ENCODE measurements at regions not wholly inside any gene's neighbourhood (a gene's known extent, or its start where the extent isn't known, plus 50 kb on each side); places are given as distances from the start of the nearest gene placed in this dataset.

DNA sequence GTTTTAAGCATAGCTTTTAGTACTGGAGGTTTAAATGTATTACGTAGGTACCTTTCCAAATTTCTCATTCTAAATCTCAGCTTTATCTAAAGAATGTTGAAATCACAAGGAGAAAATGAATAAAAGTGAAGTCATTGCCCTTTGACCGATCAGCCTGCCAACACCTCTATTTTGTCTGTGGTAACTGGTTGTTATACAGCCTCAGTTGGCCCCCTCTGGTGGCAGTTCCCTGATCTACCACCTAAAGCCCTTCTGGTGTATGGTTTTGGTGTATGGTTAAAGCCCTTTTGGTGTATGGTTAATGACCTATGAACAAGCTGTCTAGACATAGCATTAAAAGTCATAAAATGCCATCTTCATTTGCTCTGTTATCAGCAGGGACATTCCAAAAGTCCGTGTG, 378.2 kb upstream of the AZI2 start:
- DNase-seq (ENCODE audit: low read depth in 4 of 4, low spot score in 1 of 4): peak in 1 of 4 experiments; percentile 0

DNA sequence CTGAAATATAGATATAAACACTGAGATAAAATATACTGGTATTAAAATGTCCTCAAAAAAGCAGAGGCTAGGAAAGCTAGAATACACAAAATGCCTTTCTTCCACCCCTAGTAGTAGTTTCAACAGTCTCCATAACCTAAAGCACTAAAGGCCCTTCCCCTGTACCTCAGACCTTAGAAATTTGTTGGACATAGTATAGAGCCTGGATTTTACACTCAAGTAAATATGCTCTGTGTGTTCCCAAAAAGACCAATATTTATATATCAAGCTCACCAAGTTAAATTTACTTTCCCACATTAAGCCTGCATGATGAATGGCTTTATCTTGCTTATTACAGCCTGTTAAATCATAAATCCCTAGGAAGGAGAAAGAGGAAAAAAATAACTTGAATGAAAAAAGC, 378.7 kb upstream of the AZI2 start:
- DNase-seq (ENCODE audit: low read depth in 4 of 4, low spot score in 1 of 4): no peak

- no peak for DNase-seq (ENCODE audit: low read depth in 4 of 4, low spot score in 1 of 4)
These were observed 389.8 kb upstream of the AZI2 start for GRCh38 chr3:28738425-28738824.

- no peak for DNase-seq (ENCODE audit: low read depth in 4 of 4, low spot score in 1 of 4)
These were observed 391.0 kb upstream of the AZI2 start for GRCh38 chr3:28739647-28740046.

- DNase-seq (ENCODE audit: low read depth in 4 of 4, low spot score in 1 of 4): no peak
These were observed 394.6 kb upstream of the AZI2 start for GRCh38 chr3:28743271-28743670.

DNA sequence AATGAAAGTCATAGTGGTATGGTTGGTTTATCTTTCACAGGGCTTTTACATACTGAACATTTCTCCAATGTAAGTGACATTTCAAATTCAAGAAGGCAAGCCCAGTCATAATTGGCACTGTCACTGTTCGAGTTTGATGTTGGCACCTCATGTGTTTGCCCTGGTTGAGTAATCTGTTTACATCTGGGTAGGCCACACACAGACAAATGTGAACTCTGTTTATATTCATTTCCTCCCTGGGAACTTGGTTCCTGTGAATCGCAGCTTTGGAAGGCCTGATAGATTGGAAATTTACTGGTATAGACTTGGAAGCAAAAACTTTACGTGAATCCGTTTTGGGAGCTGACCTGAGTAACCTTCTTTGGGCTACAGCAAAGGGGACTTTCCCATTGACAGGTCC, 395.2 kb upstream of the AZI2 start:
- DNase-seq (ENCODE audit: low read depth in 4 of 4, low spot score in 1 of 4): no peak

GRCh38 chr3:28745436-28745835, 396.8 kb upstream of the AZI2 start:
- no peak for DNase-seq (ENCODE audit: low read depth in 4 of 4, low spot score in 1 of 4)

DNA sequence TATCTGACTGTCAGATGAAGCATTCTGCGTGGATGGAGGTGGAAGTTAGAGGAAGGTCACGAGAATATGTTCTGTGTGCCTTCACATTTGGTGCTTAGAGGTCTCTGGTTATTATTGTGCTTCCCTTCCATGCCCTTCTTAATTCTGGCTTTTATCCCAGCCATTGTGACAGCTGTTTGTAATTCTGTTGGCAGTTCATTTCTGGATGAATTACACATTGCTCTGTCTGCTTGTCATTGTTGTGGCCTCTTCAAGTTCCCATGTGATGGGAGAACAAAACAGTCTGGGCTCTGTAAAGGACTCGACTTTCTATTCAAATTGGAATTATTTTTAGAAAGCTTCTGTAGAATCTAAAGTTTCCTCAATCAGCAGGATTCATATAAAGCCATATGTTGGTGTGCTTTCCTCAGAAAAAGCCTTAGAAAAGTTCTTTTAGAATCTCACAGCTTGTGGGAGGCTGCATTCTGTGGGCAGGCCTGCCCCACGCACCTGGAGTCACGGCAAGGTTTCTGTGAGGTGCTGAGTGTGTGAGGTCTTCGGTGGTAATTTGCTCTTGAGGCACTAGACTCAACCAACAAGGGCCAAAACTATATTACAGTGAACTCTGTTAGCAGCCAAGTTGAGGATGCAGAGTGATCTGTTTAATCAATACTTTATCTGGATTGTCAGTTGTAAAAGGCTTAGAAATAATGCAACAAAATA, 397.4 kb upstream of the AZI2 start:
- no peak for DNase-seq (ENCODE audit: low read depth in 4 of 4, low spot score in 1 of 4)

GRCh38 chr3:28746990-28747389, 398.4 kb upstream of the AZI2 start:
- DNase-seq (ENCODE audit: low read depth in 4 of 4, low spot score in 1 of 4): no peak

DNA sequence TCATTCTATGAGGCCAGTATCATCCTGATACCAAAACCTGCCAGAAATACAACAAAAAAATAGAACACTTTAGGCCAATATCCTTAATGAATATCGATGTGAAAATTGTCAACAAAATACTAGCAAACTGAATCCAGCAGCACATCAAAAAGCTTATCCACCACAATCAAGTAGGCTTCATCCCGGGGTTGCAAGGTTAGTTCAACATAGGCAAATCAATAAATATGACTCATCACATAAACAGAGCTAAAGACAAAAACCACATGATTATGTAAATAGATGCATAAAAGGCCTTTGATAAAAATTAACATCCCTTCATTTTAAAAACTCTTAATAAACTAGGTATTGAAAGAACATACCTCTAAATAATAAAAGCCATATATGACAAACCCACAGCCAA, 403.2 kb upstream of the AZI2 start:
- DNase-seq (ENCODE audit: low read depth in 4 of 4, low spot score in 1 of 4): no peak

- DNase-seq (ENCODE audit: low read depth in 4 of 4, low spot score in 1 of 4): no peak
These were observed 403.7 kb upstream of the AZI2 start for GRCh38 chr3:28752290-28752689.

DNA sequence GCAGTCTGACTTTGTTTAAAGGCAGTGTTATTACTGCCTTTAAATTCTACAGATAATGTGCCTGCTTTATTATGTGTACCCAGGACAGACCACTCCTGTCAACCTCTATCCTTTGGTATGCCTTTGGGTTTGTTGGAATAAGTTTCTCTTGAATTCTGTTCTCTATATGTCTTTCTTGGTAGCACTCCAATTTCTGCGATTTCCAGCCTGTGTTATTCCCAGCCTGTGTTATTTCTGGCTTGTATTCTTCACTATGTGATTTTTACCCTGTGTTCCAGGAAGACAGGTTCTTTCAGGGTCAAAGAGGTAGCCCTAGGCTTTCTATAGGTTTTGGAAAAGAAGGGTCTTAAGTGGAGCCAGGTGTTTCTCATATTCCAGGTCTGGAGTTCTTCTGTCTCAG, 407.4 kb upstream of the AZI2 start:
- no peak for DNase-seq (ENCODE audit: low read depth in 4 of 4, low spot score in 1 of 4)

GRCh38 chr3:28758115-28758514, 409.5 kb upstream of the AZI2 start:
- no peak for DNase-seq (ENCODE audit: low read depth in 4 of 4, low spot score in 1 of 4)

GRCh38 chr3:28761375-28761774, 412.8 kb upstream of the AZI2 start:
- DNase-seq (ENCODE audit: low read depth in 4 of 4, low spot score in 1 of 4): no peak

- DNase-seq (ENCODE audit: low read depth in 4 of 4, low spot score in 1 of 4): no peak
These were observed 416.6 kb upstream of the AZI2 start for GRCh38 chr3:28765194-28765593.

GRCh38 chr3:28768439-28768838, 419.8 kb upstream of the AZI2 start:
- no peak for DNase-seq (ENCODE audit: low read depth in 4 of 4, low spot score in 1 of 4)

- DNase-seq (ENCODE audit: low read depth in 4 of 4, low spot score in 1 of 4): no peak
These were observed 429.3 kb upstream of the AZI2 start for GRCh38 chr3:28777806-28778475.

DNA sequence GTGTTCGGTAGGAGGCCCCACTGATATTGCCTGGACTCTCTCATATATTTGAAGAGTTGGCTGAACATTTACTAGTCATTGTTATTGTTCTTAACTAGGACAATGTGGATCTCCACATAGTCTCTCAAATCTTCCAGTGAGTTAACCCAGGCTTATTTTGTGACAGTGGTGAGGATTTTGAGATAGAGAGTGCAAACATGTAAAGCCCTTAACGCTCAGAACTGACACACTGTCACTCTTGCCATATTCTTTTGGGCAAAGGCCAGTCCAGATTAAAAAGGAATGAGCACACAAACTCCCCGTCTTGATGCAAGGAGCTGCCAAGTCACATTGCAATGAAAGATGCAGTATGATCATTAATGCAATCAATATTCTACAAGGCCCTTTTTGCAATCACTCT, 431.9 kb upstream of the AZI2 start:
- no peak for DNase-seq (ENCODE audit: low read depth in 4 of 4, low spot score in 1 of 4)

DNA sequence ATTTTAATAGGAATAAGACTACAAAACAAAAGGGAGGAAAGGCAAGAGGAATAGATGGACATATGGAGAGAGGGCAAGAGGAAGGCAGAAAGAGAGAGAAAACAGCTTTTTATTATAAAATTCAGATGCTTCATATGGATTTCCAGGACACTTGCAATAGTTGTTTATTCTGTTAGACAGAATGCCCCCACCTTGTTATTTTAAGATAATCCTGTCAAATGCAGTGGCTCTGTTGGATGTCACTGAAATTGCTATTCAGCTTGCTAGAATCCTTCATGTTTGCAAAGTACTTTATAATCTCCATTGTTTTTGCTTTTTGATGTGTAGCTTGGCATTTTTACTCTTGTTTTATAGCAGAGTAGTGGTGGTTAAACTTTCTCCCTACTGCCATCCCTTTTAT, 432.4 kb upstream of the AZI2 start:
- no peak for DNase-seq (ENCODE audit: low read depth in 4 of 4, low spot score in 1 of 4)

DNA sequence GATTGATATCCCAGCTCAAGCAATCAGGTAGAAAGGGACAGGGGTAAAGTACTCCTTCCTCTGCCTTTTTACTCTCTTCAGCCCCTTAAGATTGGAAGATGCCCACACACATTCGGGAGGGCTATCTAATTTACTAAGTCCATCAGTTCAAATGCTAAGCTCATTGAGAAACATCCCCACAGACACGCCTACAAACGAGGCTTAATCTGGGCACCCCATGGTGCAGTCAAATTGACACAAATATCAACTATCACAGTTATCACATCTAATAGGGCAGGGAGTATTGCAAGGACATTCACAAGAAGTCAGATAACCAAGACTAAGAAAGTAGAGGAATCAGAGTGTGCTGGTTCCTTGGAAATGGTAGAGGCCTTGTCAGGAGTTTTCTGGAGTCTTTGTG, 437.8 kb upstream of the AZI2 start:
- no peak for DNase-seq (ENCODE audit: low read depth in 4 of 4, low spot score in 1 of 4)

GRCh38 chr3:28788571-28788970, 439.9 kb upstream of the AZI2 start:
- DNase-seq (ENCODE audit: low read depth in 4 of 4, low spot score in 1 of 4): no peak

- no peak for DNase-seq (ENCODE audit: low read depth in 4 of 4, low spot score in 1 of 4)
These were observed 443.2 kb upstream of the AZI2 start for GRCh38 chr3:28791713-28792255.

- no peak for DNase-seq (ENCODE audit: low read depth in 4 of 4, low spot score in 1 of 4)
These were observed 444.0 kb upstream of the AZI2 start for GRCh38 chr3:28792604-28793003.

All from stimulated activated CD4-positive, alpha-beta T cell treated with anti-CD3 and anti-CD28 coated beads, Interleukin-1b, Interleukin-23, amount 100 ng/mL, for 24 hours (primary cell).